ENCODE measurements at regions not wholly inside any gene's neighbourhood (a gene's known extent, or its start where the extent isn't known, plus 50 kb on each side); places are given as distances from the start of the nearest gene placed in this dataset.

DNA sequence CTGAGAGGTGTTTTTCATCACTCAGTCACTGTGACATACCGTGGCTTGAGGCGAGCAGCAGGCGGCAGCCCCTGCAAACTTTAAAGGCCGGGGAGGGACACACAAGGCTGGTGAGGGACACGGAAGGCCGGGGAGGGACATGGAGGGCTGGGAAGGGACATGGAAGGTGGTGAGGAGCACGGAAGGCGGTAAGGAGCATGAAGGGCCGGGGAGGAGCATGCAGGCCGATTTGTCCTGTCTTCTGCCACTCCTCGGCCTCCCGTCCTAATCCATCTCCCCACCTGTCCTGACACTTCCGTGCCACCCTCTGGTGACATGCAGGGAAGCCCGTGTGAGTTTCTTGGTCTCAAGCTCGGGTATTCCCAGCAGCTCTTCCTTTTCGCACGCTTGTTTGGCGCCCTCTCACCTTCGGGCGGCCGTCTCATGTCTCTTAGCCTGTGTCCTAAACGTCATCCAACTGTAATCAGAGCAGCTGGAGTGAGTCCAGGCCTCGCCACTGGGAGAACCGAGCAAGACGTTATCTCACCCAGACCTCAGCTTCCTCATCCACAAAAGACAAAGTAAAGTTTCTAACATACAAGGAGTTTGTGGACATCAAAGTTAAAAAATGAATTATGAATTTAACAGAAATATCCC lies 126.5 kb downstream of the MRPL36 start:
- POLR2A ChIA-PET = no interaction called here
- H3K4me3 ChIP-seq = no peak overlapping the region
- no peak for FAIRE-seq
- no peak for DNase-seq (ENCODE audit: low read depth, low spot score)
- RAD21 ChIA-PET (ENCODE audit: unreplicated experiment) = no interaction called here
- SMC1A ChIA-PET (ENCODE audit: uncharacterized antibody, unreplicated experiment) = no interaction called here
- H3K4me2 ChIP-seq (ENCODE audit: control insufficient read depth, insufficient read depth) = no peak overlapping the region
- no peak overlapping the region for H3K27ac ChIP-seq (ENCODE audit: control insufficient read depth, insufficient read depth)
- no peaks in the 10 kb centered on the region for H3K9me3 ChIP-seq (replicated peaks; ENCODE audit: control insufficient read depth, insufficient read depth, low read length)
- no peak overlapping the region for H2AFZ ChIP-seq (ENCODE audit: control insufficient read depth, low read depth, low read length)
- H4K20me1 ChIP-seq (ENCODE audit: control insufficient read depth, insufficient read depth) = no peaks in the 10 kb centered on the region
- H3K36me3 ChIP-seq (ENCODE audit: control insufficient read depth in 2 of 2, insufficient read depth in 2 of 2, low read length in 1 of 2) = no peaks in the 10 kb centered on the region
- no peak overlapping the region for H3K9ac ChIP-seq (ENCODE audit: control insufficient read depth, insufficient read depth, low read length)
- 28% methylated on average over 24 of the region's 25 CpGs for WGBS (ENCODE audit: insufficient coverage, insufficient replicate concordance, low lambda C conversion rate, missing lambda C conversion rate)
- H3K27me3 ChIP-seq (replicated peaks in 1 of 2; ENCODE audit: control insufficient read depth in 2 of 2, insufficient read depth in 2 of 2, low read length in 1 of 2) = peaks cover 2 to 3% of the 10 kb centered on the region in 2 experiments; a peak in 3 of 4 replicates
- TF ChIP-seq FOXM1 (IDR thresholded peaks at IDR 0.05; ENCODE audit: low read depth, low read length) (no peak), CHD1 (IDR thresholded peaks at IDR 0.05; ENCODE audit: low read depth, low read length) (no peak), SMAD1 (IDR thresholded peaks at IDR 0.05; ENCODE audit: low read depth, partially characterized antibody) (no peak), MEF2A (IDR thresholded peaks at IDR 0.05; ENCODE audit: insufficient read depth, low read depth, low read length) (no peak), MTA3 (IDR thresholded peaks at IDR 0.05; ENCODE audit: borderline replicate concordance, low read length) (no peak)
- TF ChIP-seq, protein P1, sequence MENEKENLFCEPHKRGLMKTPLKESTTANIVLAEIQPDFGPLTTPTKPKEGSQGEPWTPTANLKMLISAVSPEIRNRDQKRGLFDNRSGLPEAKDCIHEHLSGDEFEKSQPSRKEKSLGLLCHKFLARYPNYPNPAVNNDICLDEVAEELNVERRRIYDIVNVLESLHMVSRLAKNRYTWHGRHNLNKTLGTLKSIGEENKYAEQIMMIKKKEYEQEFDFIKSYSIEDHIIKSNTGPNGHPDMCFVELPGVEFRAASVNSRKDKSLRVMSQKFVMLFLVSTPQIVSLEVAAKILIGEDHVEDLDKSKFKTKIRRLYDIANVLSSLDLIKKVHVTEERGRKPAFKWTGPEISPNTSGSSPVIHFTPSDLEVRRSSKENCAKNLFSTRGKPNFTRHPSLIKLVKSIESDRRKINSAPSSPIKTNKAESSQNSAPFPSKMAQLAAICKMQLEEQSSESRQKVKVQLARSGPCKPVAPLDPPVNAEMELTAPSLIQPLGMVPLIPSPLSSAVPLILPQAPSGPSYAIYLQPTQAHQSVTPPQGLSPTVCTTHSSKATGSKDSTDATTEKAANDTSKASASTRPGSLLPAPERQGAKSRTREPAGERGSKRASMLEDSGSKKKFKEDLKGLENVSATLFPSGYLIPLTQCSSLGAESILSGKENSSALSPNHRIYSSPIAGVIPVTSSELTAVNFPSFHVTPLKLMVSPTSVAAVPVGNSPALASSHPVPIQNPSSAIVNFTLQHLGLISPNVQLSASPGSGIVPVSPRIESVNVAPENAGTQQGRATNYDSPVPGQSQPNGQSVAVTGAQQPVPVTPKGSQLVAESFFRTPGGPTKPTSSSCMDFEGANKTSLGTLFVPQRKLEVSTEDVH (IDR thresholded peaks at IDR 0.05; ENCODE audit: low read depth, partially characterized antibody) = no peak
- no peaks in the 10 kb centered on the region for H3K4me1 ChIP-seq (ENCODE audit: control insufficient read depth, insufficient read depth, low read length)
- intact Hi-C loops (cut with micrococcal nuclease; ENCODE audit: unreplicated experiment) (no loop called here), in situ Hi-C loops (cut with MboI) (no loop called here)
- CTCF ChIA-PET = no interaction called here
- no TSS peak for BruUV-seq (replicated peaks)
- H3K79me2 ChIP-seq (ENCODE audit: control insufficient read depth, insufficient read depth, low read length) = no peaks in the 10 kb centered on the region
- ATAC-seq = no peak

Data from GM12878 (cell line).